ENCODE measurements at regions not wholly inside any gene's neighbourhood (a gene's known extent, or its start where the extent isn't known, plus 50 kb on each side); places are given as distances from the start of the nearest gene placed in this dataset.

DNA sequence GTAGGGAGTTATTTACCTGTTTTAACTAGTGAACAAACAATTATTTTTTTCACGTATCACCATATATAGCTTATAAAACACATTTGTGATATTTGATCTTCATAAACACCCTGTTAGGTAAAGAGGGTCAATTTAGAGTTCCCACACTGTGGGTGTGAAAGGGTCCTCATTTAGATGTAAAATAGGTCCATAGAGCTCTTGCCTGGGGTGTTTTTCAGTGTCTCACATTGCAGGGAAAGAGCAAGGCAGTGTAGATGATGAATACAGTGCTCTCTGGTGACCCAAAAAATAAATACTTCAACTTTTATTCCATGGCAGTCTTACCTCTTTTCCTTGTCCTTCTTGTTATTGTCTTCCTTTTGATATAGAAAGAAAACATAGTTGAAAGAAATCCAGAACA lies 403.2 kb upstream of the SGCD start:
- DNase-seq (no peak), ATAC-seq (no peak)
- Mint-ChIP-seq H3K27me3 (peaks cover 11% of the 10 kb centered on the region), H3K4me3 (no peak overlapping the region), H3K9me3 (peaks cover 4% of the 10 kb centered on the region), H3K27ac (no peak overlapping the region), H3K4me1 (no peaks in the 10 kb centered on the region), H3K36me3 (ENCODE audit: low read depth) (no peaks in the 10 kb centered on the region)

DNA sequence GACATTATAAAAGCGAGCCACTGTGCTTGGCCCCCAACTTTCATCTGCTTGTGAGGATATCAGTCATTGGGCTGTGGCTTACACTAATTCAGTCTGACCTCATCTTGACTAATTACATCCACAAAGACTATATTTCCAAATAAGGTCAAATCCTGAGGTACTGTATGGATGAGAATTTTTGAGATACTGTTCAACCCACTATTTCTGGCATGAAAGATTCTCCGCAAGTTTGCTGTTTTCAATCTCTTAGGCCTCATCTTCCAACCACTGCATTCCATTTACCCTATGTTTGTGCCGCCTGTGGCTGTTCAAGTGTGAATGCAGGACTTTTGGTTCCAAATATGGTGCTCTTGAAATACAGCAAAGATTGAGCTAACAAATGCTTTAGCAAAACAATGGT lies 400.9 kb upstream of the SGCD start:
- H3K4me1 Mint-ChIP-seq, result no peaks in the 10 kb centered on the region
- H3K4me3 Mint-ChIP-seq, result no peak overlapping the region
- no peaks in the 10 kb centered on the region for H3K36me3 Mint-ChIP-seq (ENCODE audit: low read depth)
- DNase-seq (no peak), ATAC-seq (no peak)
- no peak overlapping the region for H3K27ac Mint-ChIP-seq
- H3K27me3 Mint-ChIP-seq, result peaks cover 6% of the 10 kb centered on the region
- H3K9me3 Mint-ChIP-seq, result no peaks in the 10 kb centered on the region

DNA sequence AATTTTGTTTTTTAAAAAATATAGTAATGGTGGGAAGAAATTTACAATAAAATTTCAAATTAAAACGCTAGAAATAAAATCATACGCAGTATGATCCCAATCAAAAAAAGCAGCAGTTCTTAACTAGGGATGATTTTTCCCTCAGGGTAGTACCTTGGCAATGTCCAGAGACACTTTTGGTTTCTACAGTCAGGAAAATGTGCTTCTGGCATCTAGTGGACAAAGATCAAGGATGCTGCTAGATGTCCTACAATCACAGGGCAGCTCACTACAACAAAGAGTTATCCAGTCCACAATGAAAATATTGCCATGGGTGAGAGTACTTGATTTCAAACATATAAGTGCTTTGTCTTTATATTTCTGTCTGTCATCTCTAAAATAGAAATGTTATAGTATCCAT lies 400.2 kb upstream of the SGCD start:
- DNase-seq (no peak), ATAC-seq (no peak)
- Mint-ChIP-seq H3K4me3 (no peak overlapping the region), H3K27ac (no peak overlapping the region), H3K9me3 (no peaks in the 10 kb centered on the region), H3K4me1 (no peaks in the 10 kb centered on the region), H3K27me3 (peaks cover 5% of the 10 kb centered on the region), H3K36me3 (ENCODE audit: low read depth) (no peaks in the 10 kb centered on the region)

DNA sequence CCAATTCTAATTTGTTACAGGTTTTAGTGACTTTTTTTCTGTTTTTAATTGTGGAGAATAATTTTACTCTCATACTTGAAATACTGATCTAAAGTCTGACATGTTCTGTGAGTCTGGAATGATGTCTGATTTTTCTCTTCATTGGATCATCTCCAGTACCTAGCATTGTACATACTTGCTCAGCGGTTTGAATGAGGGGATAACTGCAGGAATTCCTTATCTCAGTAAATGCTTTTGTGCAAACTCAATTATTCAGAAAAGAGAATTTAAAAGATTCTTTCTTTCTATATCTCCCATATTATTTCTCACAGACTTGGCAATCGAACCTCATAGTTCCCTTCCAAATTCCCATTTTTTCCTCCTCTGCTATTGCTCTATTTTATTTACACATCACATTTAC lies 397.9 kb upstream of the SGCD start:
- no peak for ATAC-seq
- H3K4me3 Mint-ChIP-seq, result no peak overlapping the region
- H3K27me3 Mint-ChIP-seq, result peaks cover 9% of the 10 kb centered on the region

DNA sequence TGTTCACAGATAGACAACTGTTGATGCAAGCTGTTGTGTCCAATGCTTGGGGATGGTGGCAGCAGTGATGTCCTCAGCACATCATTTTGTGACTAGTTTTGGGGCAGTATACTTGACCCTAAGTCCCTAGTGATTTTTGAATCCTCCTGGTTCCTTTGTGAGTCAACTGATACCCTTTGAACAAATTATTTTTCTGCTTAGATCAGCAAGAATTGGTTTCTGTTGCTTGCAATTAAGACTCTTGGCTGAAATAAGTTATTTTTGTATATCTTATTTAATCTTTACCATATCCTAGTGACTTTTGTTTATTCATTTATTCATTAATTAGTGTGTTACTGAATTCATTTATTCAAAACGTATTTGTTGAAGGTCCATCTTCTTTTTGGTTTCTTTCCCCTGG lies 392.0 kb upstream of the SGCD start:
- Mint-ChIP-seq H3K4me1 (no peaks in the 10 kb centered on the region), H3K9me3 (no peaks in the 10 kb centered on the region), H3K36me3 (ENCODE audit: low read depth) (no peaks in the 10 kb centered on the region), H3K27me3 (peaks cover 5% of the 10 kb centered on the region), H3K27ac (no peak overlapping the region), H3K4me3 (no peak overlapping the region)
- ATAC-seq (no peak), DNase-seq (no peak)

More for the DNA sequence above, 397.9 kb upstream of the SGCD start:
- Mint-ChIP-seq H3K27ac (no peak overlapping the region), H3K36me3 (ENCODE audit: low read depth) (no peaks in the 10 kb centered on the region), H3K9me3 (no peaks in the 10 kb centered on the region), H3K4me1 (no peaks in the 10 kb centered on the region)
- no peak for DNase-seq

DNA sequence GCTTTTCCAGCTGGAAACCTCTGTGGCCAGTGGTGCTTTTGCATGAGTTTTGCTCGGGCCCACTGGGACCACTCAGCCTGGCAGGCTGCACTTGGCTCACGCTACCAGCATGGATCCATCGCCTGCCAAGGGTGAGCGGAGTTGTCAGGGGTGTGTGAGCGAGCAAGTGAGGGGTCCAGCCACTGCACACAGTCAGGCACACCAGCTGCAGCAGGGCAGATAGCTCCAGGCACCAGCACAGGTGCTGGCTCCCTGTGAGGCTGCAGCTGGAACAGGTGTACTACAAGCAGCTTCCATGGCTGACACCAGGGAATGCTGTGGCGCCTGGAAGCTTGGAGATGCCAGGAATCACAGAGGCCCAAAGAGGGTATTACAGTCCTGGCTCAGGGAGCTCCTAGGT lies 391.2 kb upstream of the SGCD start:
- DNase-seq (no peak), ATAC-seq (no peak)
- Mint-ChIP-seq H3K36me3 (ENCODE audit: low read depth) (no peaks in the 10 kb centered on the region), H3K27ac (no peak overlapping the region), H3K4me3 (no peak overlapping the region), H3K4me1 (no peaks in the 10 kb centered on the region), H3K27me3 (peaks cover 7% of the 10 kb centered on the region), H3K9me3 (no peaks in the 10 kb centered on the region)

DNA sequence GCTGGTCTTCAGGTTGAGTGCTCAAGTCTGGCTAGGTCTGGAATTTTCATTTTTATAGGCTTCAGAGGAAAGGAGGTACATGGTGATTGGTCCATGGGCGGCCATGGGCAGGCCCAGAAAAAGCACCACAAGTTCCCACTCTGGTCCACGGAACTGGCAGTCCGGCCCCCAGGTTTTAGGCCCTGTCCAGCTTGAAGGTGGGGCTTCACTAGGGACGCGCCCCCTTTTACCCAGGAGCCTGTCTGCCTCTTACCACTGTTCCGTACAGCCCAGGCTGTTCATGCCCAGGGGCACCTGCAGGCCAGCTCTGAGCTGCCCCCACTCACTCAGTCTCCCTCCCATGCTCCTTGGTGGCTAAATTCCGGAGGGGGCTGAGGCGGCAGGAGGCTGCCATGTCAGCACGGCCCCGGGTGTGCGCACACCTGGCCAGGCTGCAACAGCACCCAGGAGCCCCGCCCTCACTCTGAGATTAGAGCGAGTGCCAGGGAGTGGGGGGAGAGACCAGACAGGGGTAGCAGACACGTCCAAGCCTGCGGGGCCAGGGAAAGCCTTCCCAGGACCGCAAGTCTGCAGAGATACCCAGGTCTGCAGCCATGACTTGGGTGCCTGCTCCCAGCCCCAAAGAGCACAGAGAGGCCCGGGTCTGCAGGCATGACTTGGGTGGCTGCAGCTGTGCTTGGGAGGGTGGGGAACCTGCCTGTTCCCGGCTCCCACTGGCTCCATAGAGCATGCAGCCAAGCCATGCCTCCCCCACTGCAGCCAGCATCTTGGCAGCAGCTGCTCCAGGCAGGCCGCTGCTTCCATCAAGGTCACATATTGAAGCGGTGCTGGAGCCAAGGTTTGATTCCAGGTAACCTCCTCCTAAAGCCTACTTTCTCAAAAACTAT lies 390.2 kb upstream of the SGCD start:
- no peaks in the 10 kb centered on the region for H3K9me3 Mint-ChIP-seq
- H3K4me3 Mint-ChIP-seq, result no peak overlapping the region
- ATAC-seq, result no peak
- no peaks in the 10 kb centered on the region for H3K36me3 Mint-ChIP-seq (ENCODE audit: low read depth)
- H3K27ac Mint-ChIP-seq, result no peak overlapping the region
- no peaks in the 10 kb centered on the region for H3K4me1 Mint-ChIP-seq
- no peak for DNase-seq
- H3K27me3 Mint-ChIP-seq, result peaks cover 7% of the 10 kb centered on the region

DNA sequence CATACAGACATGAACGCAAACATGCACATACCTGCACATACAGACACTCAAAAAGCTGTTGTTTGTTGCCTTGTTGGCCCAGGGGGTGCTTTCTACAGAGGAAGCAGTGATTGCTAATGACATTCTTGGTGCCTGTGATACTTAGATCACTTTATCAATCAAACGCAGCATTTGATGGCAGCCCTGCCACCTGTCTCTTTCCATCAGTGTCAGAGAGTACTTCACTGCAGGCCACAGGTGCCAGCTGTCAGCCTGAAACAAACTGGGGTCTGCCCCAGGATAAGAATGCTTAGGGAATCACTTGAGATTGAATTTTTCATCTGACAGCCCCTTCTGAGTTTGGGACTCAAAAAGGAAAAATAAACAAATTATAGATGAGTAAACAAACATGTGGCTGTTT lies 388.9 kb upstream of the SGCD start:
- Mint-ChIP-seq H3K27ac (no peak overlapping the region), H3K9me3 (no peaks in the 10 kb centered on the region), H3K27me3 (peaks cover 4% of the 10 kb centered on the region), H3K4me3 (no peak overlapping the region), H3K4me1 (no peaks in the 10 kb centered on the region), H3K36me3 (ENCODE audit: low read depth) (no peaks in the 10 kb centered on the region)
- ATAC-seq, result no peak
- no peak for DNase-seq

DNA sequence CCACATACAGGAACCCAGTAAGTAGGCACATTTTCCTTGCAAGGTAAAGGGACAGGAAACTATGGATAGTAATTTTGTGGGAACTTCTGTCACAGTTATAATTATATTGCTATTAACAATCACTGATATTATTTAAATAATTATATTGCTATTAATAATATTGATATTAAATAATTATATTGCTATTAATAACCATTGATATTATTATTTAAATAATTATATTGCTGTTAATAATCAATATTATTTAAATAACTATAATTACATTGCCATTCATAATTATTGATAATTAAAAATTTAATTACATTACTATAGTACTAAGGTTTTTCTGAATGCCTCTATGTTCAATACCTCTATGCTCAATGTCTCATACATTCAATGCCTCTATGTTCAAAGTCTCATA lies 385.6 kb upstream of the SGCD start:
- H3K36me3 Mint-ChIP-seq (ENCODE audit: low read depth), result no peaks in the 10 kb centered on the region
- ATAC-seq (no peak), DNase-seq (no peak)
- H3K27ac Mint-ChIP-seq, result no peak overlapping the region
- H3K4me3 Mint-ChIP-seq, result no peak overlapping the region
- H3K4me1 Mint-ChIP-seq, result peaks cover 3% of the 10 kb centered on the region
- peaks cover 11% of the 10 kb centered on the region for H3K27me3 Mint-ChIP-seq
- no peaks in the 10 kb centered on the region for H3K9me3 Mint-ChIP-seq

DNA sequence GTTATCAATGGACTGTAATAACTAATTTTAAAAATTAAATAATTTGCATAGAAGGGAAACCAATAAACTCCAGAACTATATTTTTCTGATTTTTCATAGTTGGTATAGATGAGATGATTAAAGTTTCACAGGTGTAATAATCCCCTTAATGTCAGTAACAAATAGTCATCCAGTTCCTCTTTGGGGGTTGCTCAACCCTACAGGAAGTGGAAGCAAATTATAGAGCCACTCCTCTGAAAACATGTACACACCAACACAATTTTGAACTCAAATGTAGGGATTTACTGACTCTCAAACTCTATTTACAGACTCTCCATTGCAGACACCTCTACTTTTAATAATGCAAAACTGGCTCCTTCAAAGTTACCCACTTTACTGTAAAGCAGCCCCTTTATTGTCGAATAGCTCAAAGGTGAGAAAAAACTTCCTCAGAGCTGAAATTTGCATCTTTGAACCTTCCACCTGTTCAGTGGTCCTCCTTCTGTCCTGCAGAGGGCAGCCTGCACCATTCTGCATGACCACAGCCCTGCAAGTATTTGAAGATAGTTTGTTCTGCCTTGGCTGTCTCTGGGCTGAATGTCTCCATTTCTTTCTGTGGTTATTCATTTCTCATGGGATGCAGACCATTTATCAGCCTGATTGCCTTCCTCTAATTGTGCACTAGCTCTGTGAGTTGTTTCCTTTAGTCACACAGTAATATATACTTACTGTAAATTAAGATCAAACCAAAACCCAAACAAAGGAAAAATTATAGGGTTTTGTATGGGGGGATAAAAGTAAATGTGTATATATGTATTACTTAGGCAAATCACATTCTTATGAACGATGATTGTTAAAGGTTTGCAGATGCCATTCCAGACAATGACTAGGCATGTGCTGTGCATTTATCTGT lies 383.2 kb upstream of the SGCD start:
- DNase-seq (peak; percentile 9), ATAC-seq (peak; percentile 65)
- H3K27ac Mint-ChIP-seq, result no peak overlapping the region
- H3K9me3 Mint-ChIP-seq, result no peaks in the 10 kb centered on the region
- peaks cover 3% of the 10 kb centered on the region for H3K4me1 Mint-ChIP-seq
- peaks cover 15% of the 10 kb centered on the region for H3K27me3 Mint-ChIP-seq
- no peak overlapping the region for H3K4me3 Mint-ChIP-seq
- H3K36me3 Mint-ChIP-seq (ENCODE audit: low read depth), result no peaks in the 10 kb centered on the region

DNA sequence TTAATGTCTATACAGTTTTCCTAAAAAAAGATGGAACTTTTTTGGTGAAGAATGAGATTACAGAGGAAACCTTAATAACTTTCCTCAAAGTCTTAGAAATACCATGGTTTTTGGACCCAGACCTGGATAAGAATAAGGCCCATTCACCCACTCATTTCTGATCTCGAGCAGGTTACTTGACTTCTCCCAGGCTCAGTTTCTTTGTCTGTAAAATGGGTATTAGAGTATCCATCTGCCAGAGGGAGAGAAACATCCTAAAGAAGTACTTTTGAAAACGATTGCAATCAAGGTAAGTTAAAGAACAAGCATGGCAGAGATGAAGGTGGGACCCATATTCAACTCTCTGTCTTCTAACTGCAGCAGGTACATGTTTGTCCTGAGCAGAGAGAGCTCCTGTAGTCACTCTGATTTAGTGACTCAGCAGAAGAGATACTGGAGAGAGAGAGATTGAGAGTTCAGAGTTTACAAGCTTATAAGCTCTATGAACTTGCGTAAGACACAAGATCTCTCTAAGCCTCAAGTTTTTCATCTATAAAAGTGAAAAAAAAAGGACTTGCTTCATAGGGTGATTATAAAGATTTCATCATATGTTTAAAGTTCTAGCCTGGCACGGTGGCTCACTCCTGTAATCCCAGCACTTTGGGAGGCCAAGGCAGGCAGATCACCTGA lies 379.4 kb upstream of the SGCD start:
- Mint-ChIP-seq H3K36me3 (ENCODE audit: low read depth) (no peaks in the 10 kb centered on the region), H3K27ac (no peak overlapping the region), H3K9me3 (no peaks in the 10 kb centered on the region), H3K4me1 (peaks cover 3% of the 10 kb centered on the region), H3K27me3 (peaks cover 16% of the 10 kb centered on the region), H3K4me3 (no peak overlapping the region)
- DNase-seq (no peak), ATAC-seq (no peak)

DNA sequence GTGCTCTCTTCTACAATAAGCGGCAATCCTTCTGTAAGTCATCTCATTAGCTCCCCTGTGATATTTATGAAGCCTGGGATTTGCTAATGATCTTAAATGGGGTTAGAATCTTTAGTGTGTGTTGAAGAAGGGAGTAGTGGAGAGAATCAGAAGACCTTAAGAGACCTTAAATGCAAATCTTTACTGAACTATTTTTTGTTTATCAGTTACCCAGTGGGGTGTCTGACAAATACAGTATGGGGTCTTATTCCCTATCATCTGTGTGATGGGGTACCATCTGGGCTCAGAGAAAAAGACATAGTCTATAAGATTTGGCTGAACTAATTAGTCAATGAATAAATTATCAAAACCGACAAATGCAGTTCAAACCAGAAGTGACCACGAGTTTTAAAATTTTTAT lies 378.4 kb upstream of the SGCD start:
- Mint-ChIP-seq H3K36me3 (ENCODE audit: low read depth) (no peaks in the 10 kb centered on the region), H3K27ac (no peak overlapping the region), H3K4me3 (no peak overlapping the region), H3K9me3 (no peaks in the 10 kb centered on the region), H3K27me3 (peaks cover 16% of the 10 kb centered on the region), H3K4me1 (peaks cover 2% of the 10 kb centered on the region)
- DNase-seq (no peak), ATAC-seq (no peak)

DNA sequence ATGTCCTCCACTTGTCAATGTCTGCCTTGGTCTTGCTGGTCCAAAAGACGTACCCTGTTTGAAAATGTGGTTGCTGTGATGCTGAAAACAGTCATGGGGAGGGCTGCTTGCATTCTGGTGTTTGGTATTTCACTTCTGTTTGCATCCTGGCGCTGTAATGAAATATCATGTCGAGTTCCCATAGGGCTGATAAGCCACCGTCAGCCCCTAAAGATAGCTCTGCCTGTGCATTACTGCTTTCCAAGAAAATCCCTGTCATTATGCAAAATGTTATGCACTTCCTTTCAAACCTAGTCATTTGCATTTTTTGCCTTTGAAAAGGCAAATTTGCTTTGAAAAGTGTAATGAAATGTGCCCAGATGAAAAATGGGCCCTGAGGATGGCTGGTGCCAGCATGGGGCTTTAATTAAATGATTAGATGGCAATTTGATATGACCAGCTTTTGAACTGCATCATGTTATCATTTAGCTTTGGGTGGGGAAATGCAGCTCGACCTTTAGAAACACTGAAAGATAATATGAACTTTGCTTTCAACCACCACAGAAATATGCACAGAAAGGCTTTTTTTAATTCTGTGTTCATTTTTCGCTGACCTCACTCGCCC lies 374.4 kb upstream of the SGCD start:
- DNase-seq (no peak), ATAC-seq (no peak)
- Mint-ChIP-seq H3K4me3 (no peak overlapping the region), H3K27ac (no peak overlapping the region), H3K4me1 (no peaks in the 10 kb centered on the region), H3K27me3 (peaks cover 7% of the 10 kb centered on the region), H3K36me3 (ENCODE audit: low read depth) (no peaks in the 10 kb centered on the region), H3K9me3 (no peaks in the 10 kb centered on the region)

DNA sequence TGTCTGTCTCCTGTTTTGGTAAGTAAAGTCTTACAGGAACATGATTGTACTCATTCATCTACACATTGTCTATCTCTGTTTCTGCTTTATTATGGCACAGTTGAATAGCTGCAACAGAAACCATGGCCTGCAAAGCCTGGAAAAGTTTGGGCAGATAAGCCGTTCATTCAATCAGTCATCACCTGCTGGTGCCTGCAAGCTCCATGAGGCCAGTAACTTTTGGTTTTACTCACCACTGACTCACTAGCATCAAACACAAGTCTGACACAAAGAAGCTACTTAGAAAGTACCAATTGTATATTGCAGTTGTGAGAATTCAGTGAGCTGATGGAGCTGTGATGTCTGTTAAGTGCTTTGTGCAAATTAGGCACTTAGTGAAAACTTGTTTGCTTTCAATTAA lies 373.6 kb upstream of the SGCD start:
- Mint-ChIP-seq H3K4me1 (no peaks in the 10 kb centered on the region), H3K4me3 (no peak overlapping the region), H3K27ac (no peak overlapping the region), H3K36me3 (ENCODE audit: low read depth) (no peaks in the 10 kb centered on the region), H3K27me3 (peaks cover 6% of the 10 kb centered on the region), H3K9me3 (no peaks in the 10 kb centered on the region)
- no peak for DNase-seq
- ATAC-seq, result no peak
